Right hindlimb (tissue), 1 donor: ENCODE measurements at regions not wholly inside any gene's neighbourhood (a gene's known extent, or its start where the extent isn't known, plus 50 kb on each side); places are given as distances from the start of the nearest gene placed in this dataset.

ENCODE experiments used
- DNase-seq: peaks from one replicate; pipeline ENCODE4 v3.0.0-alpha.2; 2018

GRCh38 chr2:56444339-56444738 lies 260.5 kb downstream of the CCDC85A start:
- DNase-seq, result peak; percentile 28

- DNase-seq, result no peak
Measured at GRCh38 chr2:56448403-56449001, 264.7 kb downstream of the CCDC85A start.

- no peak for DNase-seq
Measured at GRCh38 chr2:56449002-56449431, 265.2 kb downstream of the CCDC85A start.

- DNase-seq, result no peak
Measured at GRCh38 chr2:56449449-56449860, 265.7 kb downstream of the CCDC85A start.

GRCh38 chr2:56450047-56450446 lies 266.3 kb downstream of the CCDC85A start:
- no peak for DNase-seq

GRCh38 chr2:56450772-56451171 lies 267.0 kb downstream of the CCDC85A start:
- no peak for DNase-seq

- DNase-seq, result no peak
Measured at GRCh38 chr2:56455642-56456041, 271.9 kb downstream of the CCDC85A start.

- DNase-seq, result no peak
Measured at GRCh38 chr2:56456791-56457190, 273.0 kb downstream of the CCDC85A start.

- DNase-seq, result no peak
Measured at GRCh38 chr2:56460508-56460907, 276.7 kb downstream of the CCDC85A start.

- DNase-seq, result no peak
Measured at GRCh38 chr2:56464066-56464465, 280.3 kb downstream of the CCDC85A start.

GRCh38 chr2:56464613-56465012 lies 280.8 kb downstream of the CCDC85A start:
- no peak for DNase-seq

GRCh38 chr2:56465491-56465890 lies 281.7 kb downstream of the CCDC85A start:
- no peak for DNase-seq

GRCh38 chr2:56473524-56473923 lies 289.7 kb downstream of the CCDC85A start:
- no peak for DNase-seq

GRCh38 chr2:56474412-56475158 lies 290.8 kb downstream of the CCDC85A start:
- DNase-seq, result no peak

- DNase-seq, result no peak
Measured at GRCh38 chr2:56475191-56475590, 291.4 kb downstream of the CCDC85A start.

- DNase-seq, result no peak
Measured at GRCh38 chr2:56476509-56477071, 292.8 kb downstream of the CCDC85A start.

- DNase-seq, result no peak
Measured at GRCh38 chr2:56478027-56478426, 294.2 kb downstream of the CCDC85A start.

GRCh38 chr2:56483081-56483480 lies 299.3 kb downstream of the CCDC85A start:
- DNase-seq, result no peak

GRCh38 chr2:56484906-56485305 lies 301.1 kb downstream of the CCDC85A start:
- DNase-seq, result no peak

GRCh38 chr2:56500317-56500716 lies 316.5 kb downstream of the CCDC85A start:
- DNase-seq, result no peak

GRCh38 chr2:56502616-56503015 lies 318.8 kb downstream of the CCDC85A start:
- no peak for DNase-seq

- DNase-seq, result no peak
Measured at GRCh38 chr2:56505885-56506284, 322.1 kb downstream of the CCDC85A start.

- no peak for DNase-seq
Measured at GRCh38 chr2:56508662-56509061, 324.9 kb downstream of the CCDC85A start.

GRCh38 chr2:56510610-56511009 lies 326.8 kb downstream of the CCDC85A start:
- no peak for DNase-seq
